Memory B cell (primary cell): ENCODE measurements at regions not wholly inside any gene's neighbourhood (a gene's known extent, or its start where the extent isn't known, plus 50 kb on each side); places are given as distances from the start of the nearest gene placed in this dataset.

ENCODE experiments used
- ATAC-seq: fragments of 150-1000 bp; cut with Tn5 transposase; 2 replicates; pipeline ENCODE4 v1.10.0; 2021; ENCODE audit warnings: low read depth, mild to moderate bottlenecking, moderate library complexity
- DNase-seq, 2 donors: peaks; one replicate each; pipeline ENCODE4 v3.0.0; 2022; ENCODE audit warnings: low spot score in 2 of 2
- H3K27ac Mint-ChIP-seq: one replicate; pipeline ENCODE4 v1.8.0; 2022; ENCODE audit warnings: mild to moderate bottlenecking, moderate library complexity, mixed read lengths
- H3K27me3 Mint-ChIP-seq: one replicate; pipeline ENCODE4 v1.8.0; 2022; ENCODE audit warnings: mixed read lengths
- H3K36me3 Mint-ChIP-seq: one replicate; pipeline ENCODE4 v1.8.0; 2022; ENCODE audit warnings: mild to moderate bottlenecking, mixed read lengths
- H3K4me1 Mint-ChIP-seq: one replicate; pipeline ENCODE4 v1.8.0; 2022; ENCODE audit warnings: mixed read lengths
- H3K4me3 Mint-ChIP-seq: one replicate; pipeline ENCODE4 v1.8.0; 2022; ENCODE audit warnings: mild to moderate bottlenecking, moderate library complexity, mixed read lengths
- H3K9me3 Mint-ChIP-seq: one replicate; pipeline ENCODE4 v1.8.0; 2022; ENCODE audit warnings: mixed read lengths

DNA sequence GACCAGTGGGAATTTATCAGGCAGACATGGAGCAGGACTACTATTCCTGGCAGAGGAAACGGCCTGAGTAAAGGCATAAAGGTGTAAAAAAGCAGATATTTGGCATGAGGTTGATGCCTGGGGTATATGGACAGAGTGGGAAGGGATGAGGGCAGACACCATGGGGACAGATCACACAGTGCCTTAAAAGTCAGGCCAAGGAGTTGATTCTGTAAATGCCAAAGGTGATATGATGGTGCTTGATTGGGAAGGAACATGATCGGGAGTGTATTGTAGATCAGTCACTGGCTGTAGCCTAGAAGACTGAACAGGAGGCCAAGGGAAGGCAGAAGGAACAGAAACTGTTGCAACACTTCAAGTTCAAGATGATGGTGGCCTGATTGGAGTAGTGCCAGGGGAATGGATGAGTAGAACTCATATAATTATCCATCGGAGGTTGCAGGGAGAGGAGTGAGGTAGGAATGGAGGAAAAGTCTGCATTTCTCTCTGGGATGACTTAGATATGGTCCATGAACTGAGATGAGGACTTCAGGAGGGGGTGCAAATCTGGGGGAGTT lies 594.3 kb upstream of the KLF4 start:
- DNase-seq (no peak), ATAC-seq (no peak)
- H3K4me3 Mint-ChIP-seq, result no peak overlapping the region
- no peak overlapping the region for H3K27ac Mint-ChIP-seq
- no peaks in the 10 kb centered on the region for H3K36me3 Mint-ChIP-seq
- H3K9me3 Mint-ChIP-seq, result no peaks in the 10 kb centered on the region
- no peaks in the 10 kb centered on the region for H3K4me1 Mint-ChIP-seq
- H3K27me3 Mint-ChIP-seq, result peaks cover 7% of the 10 kb centered on the region

DNA sequence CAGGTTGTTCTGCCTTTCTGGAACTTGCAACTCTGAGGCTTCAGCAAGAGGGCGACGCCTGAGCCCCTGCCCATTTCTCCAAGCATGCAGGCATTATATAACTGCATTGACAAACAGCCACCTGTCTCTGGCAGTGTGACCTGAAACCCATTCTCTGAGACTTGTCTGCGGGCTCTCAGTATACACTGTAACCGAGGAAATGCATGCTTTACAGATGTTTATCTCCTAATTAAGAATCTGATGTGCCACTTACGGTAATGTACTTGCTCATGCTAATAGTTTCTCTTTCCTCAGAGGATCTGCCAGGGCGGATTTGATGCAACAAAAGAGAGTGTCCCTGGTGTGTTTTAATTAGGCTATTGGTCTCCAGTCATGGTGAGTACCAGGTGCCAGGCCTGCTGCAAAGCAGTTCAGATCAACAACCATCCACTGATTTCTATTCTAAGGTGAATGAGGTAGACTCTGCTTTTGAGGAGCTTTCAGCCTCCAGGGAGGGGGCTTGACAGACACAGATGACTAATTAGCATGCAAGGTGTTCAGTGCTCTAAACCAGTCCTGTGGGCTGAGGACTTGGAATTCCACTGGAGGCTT lies 593.7 kb upstream of the KLF4 start:
- Mint-ChIP-seq H3K27me3 (peaks cover 7% of the 10 kb centered on the region), H3K9me3 (no peaks in the 10 kb centered on the region), H3K4me1 (no peaks in the 10 kb centered on the region), H3K27ac (no peak overlapping the region), H3K36me3 (no peaks in the 10 kb centered on the region), H3K4me3 (no peak overlapping the region)
- DNase-seq, result no peak
- no peak for ATAC-seq

- H3K4me3 Mint-ChIP-seq, result no peak overlapping the region
- H3K36me3 Mint-ChIP-seq, result no peaks in the 10 kb centered on the region
- no peak for ATAC-seq
- H3K27me3 Mint-ChIP-seq, result peaks cover 7% of the 10 kb centered on the region
- DNase-seq, result no peak
- H3K27ac Mint-ChIP-seq, result no peak overlapping the region
- H3K9me3 Mint-ChIP-seq, result no peaks in the 10 kb centered on the region
- no peaks in the 10 kb centered on the region for H3K4me1 Mint-ChIP-seq
These were observed 591.5 kb upstream of the KLF4 start for GRCh38 chr9:108081112-108081511.

GRCh38 chr9:108080285-108080684 lies 590.7 kb upstream of the KLF4 start:
- Mint-ChIP-seq H3K4me1 (no peaks in the 10 kb centered on the region), H3K36me3 (no peaks in the 10 kb centered on the region), H3K9me3 (no peaks in the 10 kb centered on the region), H3K27me3 (peaks cover 7% of the 10 kb centered on the region), H3K4me3 (no peak overlapping the region), H3K27ac (no peak overlapping the region)
- ATAC-seq (no peak), DNase-seq (no peak)

DNA sequence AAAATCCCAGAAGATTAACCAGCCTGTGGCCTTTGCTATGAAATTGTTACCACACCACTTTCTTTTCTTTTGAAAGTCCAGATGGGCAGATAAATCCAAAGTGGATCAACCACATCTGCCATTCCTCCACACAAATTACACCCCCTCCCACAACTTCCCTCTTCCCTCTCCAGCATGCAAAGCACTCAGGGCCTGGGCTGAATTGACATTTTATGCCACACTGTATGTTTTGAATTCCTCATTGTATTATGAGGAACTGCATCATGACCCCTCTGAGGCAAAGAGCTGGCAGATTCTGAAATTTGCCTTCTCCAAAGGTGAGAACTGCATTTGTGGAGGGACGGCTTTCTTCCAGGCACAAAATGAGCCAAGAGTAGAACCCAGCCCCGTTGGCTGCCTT lies 589.2 kb upstream of the KLF4 start:
- DNase-seq (no peak), ATAC-seq (no peak)
- Mint-ChIP-seq H3K27me3 (peaks cover under 1% of the 10 kb centered on the region), H3K4me3 (no peak overlapping the region), H3K4me1 (no peaks in the 10 kb centered on the region), H3K27ac (no peak overlapping the region), H3K9me3 (no peaks in the 10 kb centered on the region), H3K36me3 (no peaks in the 10 kb centered on the region)

GRCh38 chr9:108078375-108078774 lies 588.8 kb upstream of the KLF4 start:
- DNase-seq, result no peak
- no peak for ATAC-seq
- Mint-ChIP-seq H3K36me3 (no peaks in the 10 kb centered on the region), H3K9me3 (no peaks in the 10 kb centered on the region), H3K4me3 (no peak overlapping the region), H3K27ac (no peak overlapping the region), H3K4me1 (no peaks in the 10 kb centered on the region), H3K27me3 (no peaks in the 10 kb centered on the region)

DNA sequence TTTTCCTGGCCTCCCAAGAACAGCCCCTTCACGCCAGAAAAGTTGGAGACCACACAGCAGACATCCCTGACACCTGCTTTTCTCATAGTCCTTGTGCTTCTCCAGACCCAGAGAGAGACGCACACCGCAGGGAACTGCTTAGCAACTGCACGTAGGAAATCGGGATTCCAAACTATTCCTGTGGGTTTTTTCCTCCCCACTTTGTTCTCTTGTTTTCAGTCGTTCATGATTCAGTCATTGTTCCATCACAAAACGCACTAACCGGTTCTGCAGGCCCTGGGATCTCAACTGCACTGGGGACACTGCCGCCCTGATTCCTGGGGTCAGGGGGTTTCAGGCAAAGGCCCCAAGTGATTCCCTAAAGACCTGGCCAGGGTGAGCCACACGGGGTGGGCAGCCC lies 588.0 kb upstream of the KLF4 start:
- DNase-seq, result no peak
- no peaks in the 10 kb centered on the region for H3K27me3 Mint-ChIP-seq
- H3K4me3 Mint-ChIP-seq, result no peak overlapping the region
- no peaks in the 10 kb centered on the region for H3K36me3 Mint-ChIP-seq
- no peaks in the 10 kb centered on the region for H3K4me1 Mint-ChIP-seq
- ATAC-seq, result no peak
- H3K9me3 Mint-ChIP-seq, result no peaks in the 10 kb centered on the region
- no peak overlapping the region for H3K27ac Mint-ChIP-seq

GRCh38 chr9:108074900-108075299 lies 585.3 kb upstream of the KLF4 start:
- H3K9me3 Mint-ChIP-seq, result no peaks in the 10 kb centered on the region
- ATAC-seq, result no peak
- H3K4me1 Mint-ChIP-seq, result no peaks in the 10 kb centered on the region
- no peaks in the 10 kb centered on the region for H3K36me3 Mint-ChIP-seq
- H3K27me3 Mint-ChIP-seq, result no peaks in the 10 kb centered on the region
- H3K4me3 Mint-ChIP-seq, result no peak overlapping the region
- no peak overlapping the region for H3K27ac Mint-ChIP-seq
- DNase-seq, result no peak

- Mint-ChIP-seq H3K27me3 (no peaks in the 10 kb centered on the region), H3K9me3 (no peaks in the 10 kb centered on the region), H3K4me1 (no peaks in the 10 kb centered on the region), H3K36me3 (no peaks in the 10 kb centered on the region), H3K4me3 (no peak overlapping the region), H3K27ac (no peak overlapping the region)
- ATAC-seq, result no peak
- DNase-seq, result no peak
These were observed 584.3 kb upstream of the KLF4 start for GRCh38 chr9:108073823-108074222.

GRCh38 chr9:108072740-108073139 lies 583.2 kb upstream of the KLF4 start:
- no peak for ATAC-seq

GRCh38 chr9:108070861-108071260 lies 581.3 kb upstream of the KLF4 start:
- Mint-ChIP-seq H3K9me3 (no peaks in the 10 kb centered on the region), H3K27ac (no peak overlapping the region), H3K36me3 (no peaks in the 10 kb centered on the region), H3K4me1 (no peaks in the 10 kb centered on the region), H3K27me3 (no peaks in the 10 kb centered on the region), H3K4me3 (no peak overlapping the region)
- no peak for ATAC-seq
- DNase-seq, result no peak

More at GRCh38 chr9:108072740-108073139, 583.2 kb upstream of the KLF4 start:
- H3K4me3 Mint-ChIP-seq, result no peak overlapping the region
- H3K36me3 Mint-ChIP-seq, result no peaks in the 10 kb centered on the region
- H3K27ac Mint-ChIP-seq, result no peak overlapping the region
- H3K27me3 Mint-ChIP-seq, result no peaks in the 10 kb centered on the region
- no peak for DNase-seq
- no peaks in the 10 kb centered on the region for H3K4me1 Mint-ChIP-seq
- no peaks in the 10 kb centered on the region for H3K9me3 Mint-ChIP-seq

DNA sequence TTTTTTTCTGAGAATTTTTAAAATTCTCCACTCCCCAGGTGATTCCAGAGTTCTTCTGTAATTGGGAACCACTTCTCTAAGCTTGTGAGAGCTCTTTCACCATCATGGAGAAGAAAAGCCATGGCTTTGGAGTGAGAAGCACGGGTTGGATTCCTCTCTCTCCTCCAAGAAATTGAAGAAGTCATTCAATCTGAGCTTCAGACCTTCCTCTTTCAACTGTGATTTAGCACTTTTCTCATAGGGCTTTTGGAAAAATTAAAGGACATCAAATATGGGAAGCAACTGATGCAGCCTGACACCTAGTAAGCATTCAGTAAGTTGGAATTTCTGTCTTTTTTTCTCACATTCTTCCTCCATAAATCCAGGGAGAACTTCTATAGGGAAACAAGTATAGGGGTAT lies 580.4 kb upstream of the KLF4 start:
- Mint-ChIP-seq H3K4me3 (no peak overlapping the region), H3K27ac (no peak overlapping the region), H3K27me3 (no peaks in the 10 kb centered on the region), H3K36me3 (no peaks in the 10 kb centered on the region), H3K4me1 (no peaks in the 10 kb centered on the region), H3K9me3 (no peaks in the 10 kb centered on the region)
- no peak for DNase-seq
- no peak for ATAC-seq

DNA sequence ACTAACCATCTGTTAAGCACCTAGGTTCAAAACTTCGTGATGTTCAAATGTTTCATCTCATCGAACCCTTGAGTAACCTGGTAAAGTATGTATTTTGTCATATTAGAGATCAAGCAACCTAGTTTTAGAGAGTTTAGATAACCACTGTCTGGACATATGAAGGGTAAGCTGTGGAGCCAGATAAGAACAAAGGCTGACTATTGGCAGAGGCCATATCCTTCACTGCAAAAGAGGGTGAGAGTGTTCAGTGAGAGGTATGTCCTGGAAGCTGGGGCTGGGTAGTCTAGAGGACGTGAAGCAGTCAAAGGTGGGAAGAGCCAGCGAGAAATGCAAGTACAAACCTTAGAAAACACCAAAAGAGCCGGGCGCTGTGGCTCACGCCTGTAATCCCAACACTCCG lies 573.1 kb upstream of the KLF4 start:
- no peak for DNase-seq
- peaks cover 3% of the 10 kb centered on the region for H3K9me3 Mint-ChIP-seq
- no peaks in the 10 kb centered on the region for H3K4me1 Mint-ChIP-seq
- H3K36me3 Mint-ChIP-seq, result no peaks in the 10 kb centered on the region
- H3K27me3 Mint-ChIP-seq, result peaks cover 3% of the 10 kb centered on the region
- ATAC-seq, result no peak
- no peak overlapping the region for H3K4me3 Mint-ChIP-seq
- H3K27ac Mint-ChIP-seq, result no peak overlapping the region

- Mint-ChIP-seq H3K9me3 (peaks cover 3% of the 10 kb centered on the region), H3K4me1 (no peaks in the 10 kb centered on the region), H3K27me3 (peaks cover 3% of the 10 kb centered on the region), H3K27ac (no peak overlapping the region), H3K36me3 (no peaks in the 10 kb centered on the region), H3K4me3 (no peak overlapping the region)
- ATAC-seq, result no peak
- no peak for DNase-seq
These were observed 570.6 kb upstream of the KLF4 start for GRCh38 chr9:108060175-108060574.

DNA sequence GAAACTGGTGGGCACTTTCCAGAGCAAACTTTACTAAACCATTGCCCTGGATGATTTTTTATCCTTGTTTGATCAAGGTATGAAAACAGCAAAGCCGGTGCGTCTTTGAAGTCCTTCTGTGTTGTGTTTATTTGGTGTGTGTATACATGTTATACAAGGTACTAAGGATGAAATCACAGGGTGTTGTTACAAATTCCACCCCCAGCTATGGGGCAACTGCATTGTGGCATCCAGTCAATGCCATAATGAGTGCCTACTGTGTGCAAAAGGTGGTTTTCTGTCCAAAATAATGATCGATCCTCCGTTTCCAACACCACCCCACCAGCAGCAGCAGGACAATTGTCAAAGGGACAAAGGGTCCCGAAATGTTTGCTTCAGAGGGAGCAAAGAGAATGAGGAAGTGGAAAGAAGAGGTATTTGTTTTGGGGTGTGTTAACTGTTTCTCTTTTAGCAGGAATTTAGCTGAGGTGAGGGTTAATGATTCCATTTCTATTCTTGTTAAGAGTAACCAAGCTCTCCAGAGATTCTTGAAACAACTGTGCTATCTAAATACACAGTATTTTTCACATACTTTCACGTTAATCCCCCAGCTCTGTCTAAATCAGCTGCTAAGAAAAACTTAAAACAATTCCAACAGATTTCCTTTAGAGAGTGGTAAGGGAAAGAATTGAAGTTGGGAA lies 568.7 kb upstream of the KLF4 start:
- no peak overlapping the region for H3K4me3 Mint-ChIP-seq
- peaks cover 2% of the 10 kb centered on the region for H3K9me3 Mint-ChIP-seq
- DNase-seq, result no peak
- H3K27me3 Mint-ChIP-seq, result peaks cover 5% of the 10 kb centered on the region
- H3K4me1 Mint-ChIP-seq, result no peaks in the 10 kb centered on the region
- H3K36me3 Mint-ChIP-seq, result no peaks in the 10 kb centered on the region
- no peak overlapping the region for H3K27ac Mint-ChIP-seq
- ATAC-seq, result no peak
